ENCODE measurements at regions not wholly inside any gene's neighbourhood (a gene's known extent, or its start where the extent isn't known, plus 50 kb on each side); places are given as distances from the start of the nearest gene placed in this dataset.

DNA sequence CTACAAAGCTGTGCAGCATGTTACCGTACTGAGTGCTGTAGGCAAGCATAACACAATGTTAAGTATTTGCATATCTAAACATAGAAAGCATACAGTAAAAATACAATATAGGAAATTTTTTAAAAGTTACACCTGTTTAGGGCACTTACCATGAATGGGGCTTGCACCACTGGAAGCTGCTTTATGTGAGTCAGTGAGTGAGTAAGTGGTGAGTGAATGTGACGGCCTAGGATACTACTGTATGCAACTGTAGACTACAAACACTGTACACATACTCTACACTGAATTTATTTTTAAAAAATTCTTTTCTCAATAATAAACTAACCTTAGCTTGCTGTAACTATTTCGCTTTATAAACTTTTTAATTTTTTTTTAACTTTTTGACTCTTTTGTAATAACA, 82.1 kb upstream of the FSCB start:
- TF ChIP-seq TOX (CRISPR knock-in tag; IDR thresholded peaks at IDR 0.05; ENCODE audit: borderline replicate concordance) = no peak
- TF ChIP-seq TSHZ2 (CRISPR knock-in tag; IDR thresholded peaks at IDR 0.05) = no peak

All from SK-N-SH treated with all-trans-retinoic acid at 6 μM for 48 hours (cell line).